ENCODE measurements at regions not wholly inside any gene's neighbourhood (a gene's known extent, or its start where the extent isn't known, plus 50 kb on each side); places are given as distances from the start of the nearest gene placed in this dataset.

DNA sequence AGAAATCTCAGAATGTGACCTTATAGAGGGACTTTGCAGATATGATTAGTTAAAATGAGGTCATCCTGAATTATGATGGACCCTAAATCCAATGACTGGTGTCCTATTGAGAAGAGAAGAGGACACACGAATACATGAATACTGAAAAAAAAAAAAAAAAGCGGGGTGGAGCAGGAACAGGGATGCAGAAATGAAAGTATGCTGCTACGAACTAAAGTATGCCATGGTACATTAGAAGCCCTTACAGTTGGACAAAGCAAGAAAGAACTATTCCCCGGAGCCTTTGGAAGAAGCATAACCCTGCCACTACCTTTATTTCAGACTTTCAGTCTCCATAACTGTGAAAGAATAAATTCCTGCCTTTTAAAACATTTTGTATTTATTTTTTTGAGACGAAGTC is 557.9 kb upstream of the NCAM2 start:
- peaks cover 20% of the 10 kb centered on the region for H3K36me3 Mint-ChIP-seq (ENCODE audit: low read depth)
- no peaks in the 10 kb centered on the region for H3K4me1 Mint-ChIP-seq (ENCODE audit: low read depth)
- H3K9me3 Mint-ChIP-seq: peaks cover 68% of the 10 kb centered on the region
- no peak for DNase-seq
- H3K27me3 Mint-ChIP-seq (ENCODE audit: insufficient read depth): no peaks in the 10 kb centered on the region
- no peak overlapping the region for H3K4me3 Mint-ChIP-seq
- TF ChIP-seq, protein P1, sequence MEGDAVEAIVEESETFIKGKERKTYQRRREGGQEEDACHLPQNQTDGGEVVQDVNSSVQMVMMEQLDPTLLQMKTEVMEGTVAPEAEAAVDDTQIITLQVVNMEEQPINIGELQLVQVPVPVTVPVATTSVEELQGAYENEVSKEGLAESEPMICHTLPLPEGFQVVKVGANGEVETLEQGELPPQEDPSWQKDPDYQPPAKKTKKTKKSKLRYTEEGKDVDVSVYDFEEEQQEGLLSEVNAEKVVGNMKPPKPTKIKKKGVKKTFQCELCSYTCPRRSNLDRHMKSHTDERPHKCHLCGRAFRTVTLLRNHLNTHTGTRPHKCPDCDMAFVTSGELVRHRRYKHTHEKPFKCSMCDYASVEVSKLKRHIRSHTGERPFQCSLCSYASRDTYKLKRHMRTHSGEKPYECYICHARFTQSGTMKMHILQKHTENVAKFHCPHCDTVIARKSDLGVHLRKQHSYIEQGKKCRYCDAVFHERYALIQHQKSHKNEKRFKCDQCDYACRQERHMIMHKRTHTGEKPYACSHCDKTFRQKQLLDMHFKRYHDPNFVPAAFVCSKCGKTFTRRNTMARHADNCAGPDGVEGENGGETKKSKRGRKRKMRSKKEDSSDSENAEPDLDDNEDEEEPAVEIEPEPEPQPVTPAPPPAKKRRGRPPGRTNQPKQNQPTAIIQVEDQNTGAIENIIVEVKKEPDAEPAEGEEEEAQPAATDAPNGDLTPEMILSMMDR (IDR thresholded peaks at IDR 0.05): no peak
- no peak overlapping the region for H3K27ac Mint-ChIP-seq

DNA sequence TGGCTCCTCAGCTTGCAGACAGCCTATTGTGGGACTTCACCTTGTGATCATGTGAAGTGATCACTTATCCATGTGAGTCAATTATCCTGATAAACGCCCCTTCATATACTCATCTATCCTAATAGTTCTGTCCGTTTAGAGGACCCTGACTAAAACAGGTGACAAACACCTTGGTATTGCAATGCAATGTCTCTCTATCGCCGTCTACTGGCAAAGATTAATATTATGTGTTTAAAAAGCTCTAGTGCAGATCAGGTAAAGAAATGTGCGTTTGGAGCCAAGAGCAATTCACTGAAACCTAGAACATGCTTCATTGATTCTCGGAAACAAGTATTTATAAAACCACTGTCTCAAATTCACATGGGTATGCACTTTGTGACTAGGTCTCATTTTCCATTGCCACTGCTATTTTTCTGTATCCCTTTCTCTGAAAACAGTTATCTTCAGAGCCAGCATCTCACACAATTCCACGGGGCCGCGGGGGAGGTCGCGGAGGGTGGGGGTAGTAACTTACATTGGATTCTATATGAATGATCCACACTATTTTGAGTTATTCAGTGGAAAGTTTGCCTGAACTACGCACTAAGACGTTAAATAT is 554.6 kb upstream of the NCAM2 start:
- Mint-ChIP-seq H3K4me3 (no peak overlapping the region), H3K9me3 (peaks cover 48% of the 10 kb centered on the region), H3K36me3 (ENCODE audit: low read depth) (peaks cover 16% of the 10 kb centered on the region), H3K27ac (no peak overlapping the region), H3K27me3 (ENCODE audit: insufficient read depth) (no peaks in the 10 kb centered on the region), H3K4me1 (ENCODE audit: low read depth) (no peaks in the 10 kb centered on the region)
- TF ChIP-seq, protein P1 (IDR thresholded peaks at IDR 0.05): peak; percentile 39; the same call in 1 of the 2 replicates
- DNase-seq: no peak

DNA sequence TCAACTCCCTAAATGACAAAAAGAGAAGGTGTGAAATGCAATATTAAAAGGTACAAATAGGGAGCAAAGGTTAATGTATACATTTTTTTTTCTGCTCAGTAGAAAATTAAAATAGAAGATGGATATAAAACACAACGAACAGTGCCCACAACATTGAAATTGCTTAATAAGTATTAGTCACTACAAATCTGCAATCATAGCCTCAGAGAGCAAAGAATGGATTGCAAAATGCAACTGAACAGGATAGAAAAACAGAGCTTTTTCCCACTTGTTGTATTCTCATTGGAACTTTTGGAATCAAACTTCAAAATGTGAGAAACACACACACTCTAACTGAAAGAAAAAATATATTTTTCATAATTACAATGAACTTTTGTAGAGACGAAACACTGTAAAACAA is 552.2 kb upstream of the NCAM2 start:
- Mint-ChIP-seq H3K36me3 (ENCODE audit: low read depth) (peaks cover 16% of the 10 kb centered on the region), H3K4me1 (ENCODE audit: low read depth) (no peaks in the 10 kb centered on the region), H3K27ac (no peak overlapping the region), H3K4me3 (no peak overlapping the region), H3K27me3 (ENCODE audit: insufficient read depth) (no peaks in the 10 kb centered on the region), H3K9me3 (peaks cover 40% of the 10 kb centered on the region)
- DNase-seq: no peak
- TF ChIP-seq, protein P1 (IDR thresholded peaks at IDR 0.05): no peak

DNA sequence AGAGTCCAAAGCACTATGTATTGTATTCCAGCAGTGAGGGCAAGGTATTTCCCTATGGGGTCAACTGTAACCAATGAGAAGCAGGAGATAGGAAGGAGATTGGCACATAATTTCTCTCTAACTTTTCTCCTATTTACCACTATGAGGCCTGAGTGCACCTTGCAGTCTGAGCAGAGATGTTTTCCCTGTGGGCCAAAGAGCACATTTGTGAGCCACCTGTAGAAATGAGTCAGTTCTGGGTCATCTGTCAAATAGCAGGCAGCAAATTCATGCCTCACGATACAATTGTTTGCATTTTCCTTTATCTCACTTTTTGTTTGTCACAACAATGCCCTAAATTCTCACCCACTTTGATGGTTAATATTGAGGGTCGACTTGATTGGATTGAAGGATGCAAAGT is 547.2 kb upstream of the NCAM2 start:
- Mint-ChIP-seq H3K27ac (no peak overlapping the region), H3K27me3 (ENCODE audit: insufficient read depth) (no peaks in the 10 kb centered on the region), H3K4me1 (ENCODE audit: low read depth) (no peaks in the 10 kb centered on the region), H3K9me3 (peaks cover 14% of the 10 kb centered on the region), H3K36me3 (ENCODE audit: low read depth) (no peaks in the 10 kb centered on the region), H3K4me3 (no peak overlapping the region)
- TF ChIP-seq, protein P1 (IDR thresholded peaks at IDR 0.05): no peak
- DNase-seq: no peak

DNA sequence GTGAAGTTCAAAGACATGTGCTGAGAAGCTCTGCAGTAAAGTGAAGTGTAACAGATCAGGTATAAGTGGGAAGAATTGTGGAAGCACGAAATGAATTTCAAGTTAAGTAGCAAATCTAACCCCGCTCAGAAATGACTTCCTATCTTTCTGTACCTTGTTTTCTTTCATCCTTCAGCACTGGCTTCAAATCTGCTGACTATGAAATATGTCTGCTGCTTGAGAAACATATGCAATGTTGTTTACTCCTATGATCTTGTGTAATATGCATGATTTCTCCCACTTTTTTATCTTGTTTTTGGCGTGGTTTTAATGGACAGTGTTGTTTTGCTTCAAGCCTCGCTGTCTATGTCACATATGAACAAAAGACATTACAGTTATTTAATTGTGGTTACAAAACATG is 545.3 kb upstream of the NCAM2 start:
- Mint-ChIP-seq H3K36me3 (ENCODE audit: low read depth) (no peaks in the 10 kb centered on the region), H3K27me3 (ENCODE audit: insufficient read depth) (no peaks in the 10 kb centered on the region), H3K27ac (no peak overlapping the region), H3K9me3 (peaks cover 13% of the 10 kb centered on the region), H3K4me3 (no peak overlapping the region), H3K4me1 (ENCODE audit: low read depth) (no peaks in the 10 kb centered on the region)
- TF ChIP-seq, protein P1 (IDR thresholded peaks at IDR 0.05): no peak
- no peak for DNase-seq

DNA sequence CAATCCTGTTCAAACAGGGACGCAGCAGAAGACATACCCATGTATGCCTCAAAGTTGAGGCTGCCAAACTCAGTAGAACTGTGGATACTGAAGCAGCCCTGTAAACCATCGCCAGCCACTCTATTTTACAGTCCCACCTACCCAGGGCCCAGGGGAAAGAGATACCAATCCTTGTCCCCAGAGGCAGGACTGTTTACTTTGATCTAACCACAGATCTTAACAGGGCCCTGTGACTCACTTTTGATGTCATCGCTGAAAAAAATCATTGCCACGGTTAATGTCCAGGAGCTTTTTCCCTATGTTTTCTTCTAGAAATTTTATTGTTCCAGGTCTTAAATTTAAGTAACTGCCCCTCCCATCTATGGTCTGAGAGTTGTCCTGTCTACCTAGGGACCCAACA is 538.4 kb upstream of the NCAM2 start:
- H3K27me3 Mint-ChIP-seq (ENCODE audit: insufficient read depth): no peaks in the 10 kb centered on the region
- H3K4me1 Mint-ChIP-seq (ENCODE audit: low read depth): no peaks in the 10 kb centered on the region
- no peak overlapping the region for H3K4me3 Mint-ChIP-seq
- no peak for DNase-seq
- H3K27ac Mint-ChIP-seq: no peak overlapping the region
- H3K9me3 Mint-ChIP-seq: peaks cover 27% of the 10 kb centered on the region
- TF ChIP-seq, protein P1 (IDR thresholded peaks at IDR 0.05): no peak
- no peaks in the 10 kb centered on the region for H3K36me3 Mint-ChIP-seq (ENCODE audit: low read depth)

All from HFFc6 (cell line).